Vagina (tissue), 2 donors: ENCODE measurements at regions not wholly inside any gene's neighbourhood (a gene's known extent, or its start where the extent isn't known, plus 50 kb on each side); places are given as distances from the start of the nearest gene placed in this dataset.

ENCODE experiments used
- DNase-seq, 2 donors: peaks; one replicate each; pipeline ENCODE4 v3.0.0-alpha.2; 2017; ENCODE audit errors: extremely low spot score in 2 of 2
- H3K27ac ChIP-seq: fragments of 200-600 bp; sonication (generic); one replicate; pipeline ENCODE4 v1.5.1; 2019
- H3K27me3 ChIP-seq: fragments of 200-600 bp; sonication (generic); one replicate; pipeline ENCODE4 v1.5.1; 2019
- H3K36me3 ChIP-seq, 2 donors: fragments of 200-600 bp; sonication (generic); one replicate each; pipeline ENCODE4 v1.5.1; 2017 to 2019
- H3K4me1 ChIP-seq: fragments of 200-600 bp; sonication (generic); one replicate; pipeline ENCODE4 v1.5.1; 2019
- H3K4me3 ChIP-seq, 2 donors: fragments of 200-600 bp; sonication (generic); 1 replicate in 1 of 2; 2 replicates in 1 of 2; pipeline ENCODE4 v1.5.1; 2016 to 2019
- H3K9me3 ChIP-seq: fragments of 200-600 bp; sonication (generic); one replicate; pipeline ENCODE4 v1.5.1; 2019
- CTCF ChIP-seq, 3 experiments: fragments of 450-650 bp in 2 of 3; fragments of 200-600 bp in 1 of 3; sonication (generic) in 1 of 3; IDR thresholded peaks; one replicate each; pipeline ENCODE4 v1.5.1; 2017 to 2019; ENCODE audit warnings: antibody characterized with exemption in 3 of 3, mild to moderate bottlenecking in 2 of 3, moderate library complexity in 2 of 3
- POLR2A ChIP-seq, 2 donors: fragments of 450-650 bp; IDR thresholded peaks; one replicate each; pipeline ENCODE4 v1.6.1; 2017; ENCODE audit warnings: antibody characterized with exemption in 2 of 2, mild to moderate bottlenecking in 2 of 2, moderate library complexity in 2 of 2
- POLR2AphosphoS5 ChIP-seq, 2 donors: sonication (generic); formaldehyde crosslinking; IDR thresholded peaks; one replicate each; pipeline ENCODE4 v1.9.0; 2017; ENCODE audit warnings: antibody characterized with exemption in 2 of 2, mild to moderate bottlenecking in 2 of 2, low read depth in 1 of 2; ENCODE audit not compliant: insufficient read depth in 1 of 2
- intact Hi-C: fragments of 100-400 bp; cut with DNase I; formaldehyde crosslinking; loops from one replicate; pipeline ENCODE4 v1.15.1; 2023

- Histone ChIP-seq H3K4me3 (no peak overlapping the region), H3K4me1 (no peaks in the 10 kb centered on the region), H3K27me3 (no peaks in the 10 kb centered on the region), H3K36me3 (no peaks in the 10 kb centered on the region), H3K27ac (no peak overlapping the region), H3K9me3 (no peaks in the 10 kb centered on the region)
- TF ChIP-seq POLR2A (IDR thresholded peaks at IDR 0.05) (no peak), POLR2AphosphoS5 (IDR thresholded peaks at IDR 0.05; ENCODE audit: insufficient read depth in 1 of 2, low read depth in 1 of 2) (no peak), CTCF (IDR thresholded peaks at IDR 0.05) (no peak)
- intact Hi-C loops, result no loop called here
- DNase-seq, result no peak
Observed at GRCh38 chr15:87805117-87805820, 451.3 kb downstream of the NTRK3 start.

GRCh38 chr15:87804451-87804850 lies 452.1 kb downstream of the NTRK3 start:
- no peaks in the 10 kb centered on the region for H3K27me3 ChIP-seq
- intact Hi-C loops, result no loop called here
- TF ChIP-seq POLR2AphosphoS5 (IDR thresholded peaks at IDR 0.05; ENCODE audit: insufficient read depth in 1 of 2, low read depth in 1 of 2) (no peak), CTCF (IDR thresholded peaks at IDR 0.05) (no peak)
- DNase-seq, result no peak
- no peak overlapping the region for H3K4me3 ChIP-seq
- no peaks in the 10 kb centered on the region for H3K36me3 ChIP-seq
- H3K9me3 ChIP-seq, result no peaks in the 10 kb centered on the region
- no peak overlapping the region for H3K27ac ChIP-seq
- H3K4me1 ChIP-seq, result no peaks in the 10 kb centered on the region

GRCh38 chr15:87799838-87800237 lies 456.7 kb downstream of the NTRK3 start:
- no peaks in the 10 kb centered on the region for H3K4me1 ChIP-seq
- H3K27ac ChIP-seq, result no peak overlapping the region
- H3K36me3 ChIP-seq, result no peaks in the 10 kb centered on the region
- DNase-seq, result no peak
- intact Hi-C loops, result no loop called here
- no peaks in the 10 kb centered on the region for H3K9me3 ChIP-seq
- TF ChIP-seq POLR2AphosphoS5 (IDR thresholded peaks at IDR 0.05; ENCODE audit: insufficient read depth in 1 of 2, low read depth in 1 of 2), result no peak
- no peak overlapping the region for H3K4me3 ChIP-seq
- H3K27me3 ChIP-seq, result no peaks in the 10 kb centered on the region

GRCh38 chr15:87799428-87799827 lies 457.1 kb downstream of the NTRK3 start:
- TF ChIP-seq POLR2AphosphoS5 (IDR thresholded peaks at IDR 0.05; ENCODE audit: insufficient read depth in 1 of 2, low read depth in 1 of 2) (no peak), POLR2A (IDR thresholded peaks at IDR 0.05) (no peak), CTCF (IDR thresholded peaks at IDR 0.05) (no peak)
- Histone ChIP-seq H3K4me3 (no peak overlapping the region), H3K27me3 (no peaks in the 10 kb centered on the region), H3K36me3 (no peaks in the 10 kb centered on the region), H3K27ac (no peak overlapping the region), H3K4me1 (no peaks in the 10 kb centered on the region), H3K9me3 (no peaks in the 10 kb centered on the region)
- intact Hi-C loops, result no loop called here
- no peak for DNase-seq

GRCh38 chr15:87793725-87794124 lies 462.8 kb downstream of the NTRK3 start:
- Histone ChIP-seq H3K4me1 (no peaks in the 10 kb centered on the region), H3K27me3 (no peaks in the 10 kb centered on the region), H3K27ac (no peak overlapping the region), H3K36me3 (no peaks in the 10 kb centered on the region), H3K4me3 (no peak overlapping the region), H3K9me3 (no peaks in the 10 kb centered on the region)
- TF ChIP-seq POLR2AphosphoS5 (IDR thresholded peaks at IDR 0.05; ENCODE audit: insufficient read depth in 1 of 2, low read depth in 1 of 2), result no peak
- TF ChIP-seq CTCF (IDR thresholded peaks at IDR 0.05), result no peak
- no peak for TF ChIP-seq POLR2A (IDR thresholded peaks at IDR 0.05)
- intact Hi-C loops, result no loop called here
- no peak for DNase-seq
